Left lung (tissue), 4 donors: ENCODE measurements at regions not wholly inside any gene's neighbourhood (a gene's known extent, or its start where the extent isn't known, plus 50 kb on each side); places are given as distances from the start of the nearest gene placed in this dataset.

Experiments used
- ATAC-seq: fragments of 200-7000 bp; cut with Tn5 transposase; one replicate; pipeline ENCODE4 v1.9.1; 2020; ENCODE audit warnings: moderate library complexity
- DNase-seq, 4 donors: peaks; one replicate each; pipeline ENCODE4 v3.0.0-alpha.2; 2013 to 2020
- H3K27ac ChIP-seq, 2 donors: fragments of 200-600 bp; sonication (generic) in 1 of 2; one replicate each; pipeline versions ENCODE4 v1.5.0 to v1.8.0; 2020 to 2021
- H3K27me3 ChIP-seq, 2 donors: fragments of 200-600 bp; sonication (generic) in 1 of 2; one replicate each; pipeline versions ENCODE4 v1.5.0 to v1.8.0; 2020 to 2021
- H3K36me3 ChIP-seq, 2 donors: fragments of 200-600 bp; sonication (generic) in 1 of 2; one replicate each; pipeline versions ENCODE4 v1.5.0 to v1.8.0; 2020 to 2021
- H3K4me1 ChIP-seq, 2 donors: fragments of 200-600 bp; one replicate each; pipeline ENCODE4 v1.8.0; 2021
- H3K4me3 ChIP-seq, 2 donors: fragments of 200-600 bp; sonication (generic) in 1 of 2; one replicate each; pipeline versions ENCODE4 v1.5.0 to v1.8.0; 2020 to 2021; ENCODE audit warnings: mild to moderate bottlenecking in 1 of 2
- H3K9me3 ChIP-seq, 2 donors: fragments of 200-600 bp; sonication (generic) in 1 of 2; one replicate each; pipeline versions ENCODE4 v1.5.0 to v1.8.0; 2020 to 2021
- CTCF ChIP-seq, 2 donors: fragments of 200-600 bp; sonication (generic) in 1 of 2; IDR thresholded peaks; one replicate each; pipeline versions ENCODE4 v1.5.0 to v1.8.0; 2021; ENCODE audit warnings: antibody characterized with exemption in 2 of 2
- intact Hi-C, 2 donors: fragments of 100-400 bp; cut with DNase I; formaldehyde crosslinking; loops; one replicate each; pipeline versions ENCODE4 v1.11.2 to v1.14.2; 2022
- donor health status: DM: no; HTN: yes; CAD: no.
- donor health status: DM: no; HTN: no; CAD: no.

GRCh38 chr7:64098-64915 lies 128.1 kb upstream of the FAM20C start:
- no peak overlapping the region for H3K27ac ChIP-seq
- H3K27me3 ChIP-seq = peaks cover 0 to 3% of the 10 kb centered on the region in 2 donors
- intact Hi-C loops = no loop called here
- no peak overlapping the region for H3K4me3 ChIP-seq
- ATAC-seq = peak; percentile 71
- H3K9me3 ChIP-seq = no peaks in the 10 kb centered on the region
- DNase-seq = peak; percentile 29 to 60 (median 48)
- TF ChIP-seq CTCF (IDR thresholded peaks at IDR 0.05) = peak; percentile 22 to 29
- no peaks in the 10 kb centered on the region for H3K36me3 ChIP-seq
- peaks cover 0 to 19% of the 10 kb centered on the region in 2 donors for H3K4me1 ChIP-seq

DNA sequence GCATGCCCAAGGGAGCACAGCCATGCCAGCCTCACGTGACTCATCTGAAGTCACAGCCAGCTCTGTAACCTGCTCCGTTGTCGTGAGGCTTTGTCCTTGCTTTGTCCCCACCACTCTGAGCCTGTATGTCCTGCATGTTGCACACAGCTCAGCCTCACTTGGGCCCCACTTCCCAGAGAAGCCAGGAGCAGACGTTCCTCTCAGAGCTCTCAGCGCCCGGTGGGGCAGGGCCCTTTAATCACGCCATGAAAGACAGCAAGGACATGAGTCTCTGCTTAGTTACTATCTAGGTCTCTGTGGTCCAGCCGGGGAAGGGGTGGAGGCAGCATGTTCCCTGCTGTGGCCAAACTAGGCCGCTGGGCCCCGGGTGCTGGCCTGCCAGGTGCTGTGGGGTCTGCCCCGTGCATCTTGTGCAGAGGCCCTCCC lies 127.4 kb upstream of the FAM20C start:
- Histone ChIP-seq H3K36me3 (no peaks in the 10 kb centered on the region), H3K27me3 (peaks cover 0 to 3% of the 10 kb centered on the region in 2 donors), H3K4me3 (no peak overlapping the region), H3K4me1 (peaks cover 0 to 19% of the 10 kb centered on the region in 2 donors), H3K27ac (no peak overlapping the region), H3K9me3 (no peaks in the 10 kb centered on the region)
- DNase-seq (peak in 1 of 4 donors; percentile 29), ATAC-seq (no peak)
- intact Hi-C loops = no loop called here
- TF ChIP-seq CTCF (IDR thresholded peaks at IDR 0.05) = no peak

DNA sequence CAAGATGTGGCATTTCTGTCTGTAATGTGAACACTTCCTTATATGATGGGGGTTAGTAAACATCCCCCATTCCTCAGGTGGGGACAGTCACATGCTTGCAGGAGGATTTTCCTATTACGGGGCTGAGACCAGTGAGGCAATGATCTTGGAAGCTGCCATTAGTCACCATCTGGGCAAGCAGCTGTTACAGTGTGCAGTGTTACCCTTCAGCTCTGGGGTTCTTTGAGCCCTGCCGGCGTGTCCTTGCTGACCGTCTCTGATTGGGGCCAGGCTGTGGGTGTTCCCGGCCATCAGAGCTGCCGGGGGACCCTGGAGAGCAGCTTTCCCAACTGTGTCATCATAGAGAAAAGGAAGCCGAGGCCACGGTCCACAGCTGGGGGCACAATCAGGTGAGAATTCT lies 126.8 kb upstream of the FAM20C start:
- no peak overlapping the region for H3K27ac ChIP-seq
- DNase-seq (peak in 1 of 4 donors; percentile 18), ATAC-seq (no peak)
- H3K9me3 ChIP-seq = no peaks in the 10 kb centered on the region
- no peak for TF ChIP-seq CTCF (IDR thresholded peaks at IDR 0.05)
- H3K36me3 ChIP-seq = no peaks in the 10 kb centered on the region
- intact Hi-C loops = no loop called here
- peaks cover 0 to 3% of the 10 kb centered on the region in 2 donors for H3K27me3 ChIP-seq
- peaks cover 0 to 19% of the 10 kb centered on the region in 2 donors for H3K4me1 ChIP-seq
- H3K4me3 ChIP-seq = no peak overlapping the region

GRCh38 chr7:66296-66695 lies 126.1 kb upstream of the FAM20C start:
- Histone ChIP-seq H3K27ac (no peak overlapping the region), H3K36me3 (no peaks in the 10 kb centered on the region), H3K27me3 (peaks cover 0 to 3% of the 10 kb centered on the region in 2 donors), H3K4me3 (no peak overlapping the region), H3K4me1 (peaks cover 0 to 17% of the 10 kb centered on the region in 2 donors), H3K9me3 (no peaks in the 10 kb centered on the region)
- no peak for TF ChIP-seq CTCF (IDR thresholded peaks at IDR 0.05)
- DNase-seq (no peak), ATAC-seq (no peak)
- intact Hi-C loops = no loop called here

- Histone ChIP-seq H3K36me3 (no peaks in the 10 kb centered on the region), H3K27me3 (peaks cover 0 to 3% of the 10 kb centered on the region in 2 donors), H3K9me3 (no peaks in the 10 kb centered on the region), H3K27ac (no peak overlapping the region), H3K4me3 (no peak overlapping the region), H3K4me1 (peaks cover 0 to 16% of the 10 kb centered on the region in 2 donors)
- no peak for ATAC-seq
- TF ChIP-seq CTCF (IDR thresholded peaks at IDR 0.05) = no peak
- intact Hi-C loops = no loop called here
- DNase-seq = no peak
Observed at GRCh38 chr7:66741-67140, 125.6 kb upstream of the FAM20C start.
